Epithelial cell of esophagus (primary cell): ENCODE measurements at regions not wholly inside any gene's neighbourhood (a gene's known extent, or its start where the extent isn't known, plus 50 kb on each side); places are given as distances from the start of the nearest gene placed in this dataset.

Experiments used
- DNase-seq: peaks from one replicate; pipeline ENCODE4 v3.0.0; 2010; ENCODE audit warnings: low read depth
- H3K4me3 ChIP-seq: 2 replicates; pipeline ENCODE4 v1.5.1; 2011; ENCODE audit warnings: mild to moderate bottlenecking, low read length, control low read depth
- CTCF ChIP-seq: IDR thresholded peaks from 2 replicates; pipeline ENCODE4 v1.5.1; 2011; ENCODE audit warnings: low read depth, mild to moderate bottlenecking, low read length, control low read depth, inconsistent platforms; ENCODE audit not compliant: insufficient read depth; ENCODE audit errors: missing control alignments

GRCh38 chr12:75917083-75917482, 114.5 kb downstream of the PHLDA1 start:
- no peak for TF ChIP-seq CTCF
- DNase-seq = no peak

GRCh38 chr12:75913502-75914351, 117.8 kb downstream of the PHLDA1 start:
- no peak for TF ChIP-seq CTCF
- DNase-seq = no peak
- H3K4me3 ChIP-seq = no peak overlapping the region

More at GRCh38 chr12:75917083-75917482, 114.5 kb downstream of the PHLDA1 start:
- H3K4me3 ChIP-seq = no peak overlapping the region

GRCh38 chr12:75909714-75910656, 121.6 kb downstream of the PHLDA1 start:
- H3K4me3 ChIP-seq = no peak overlapping the region
- no peak for DNase-seq
- TF ChIP-seq CTCF = no peak

GRCh38 chr12:75908961-75909605, 122.5 kb downstream of the PHLDA1 start:
- DNase-seq = peak; percentile 33
- TF ChIP-seq CTCF = no peak
- no peak overlapping the region for H3K4me3 ChIP-seq

- DNase-seq = no peak
- no peak for TF ChIP-seq CTCF
- no peak overlapping the region for H3K4me3 ChIP-seq
Observed at GRCh38 chr12:75905922-75906321, 125.7 kb downstream of the PHLDA1 start.

GRCh38 chr12:75900781-75901254, 130.8 kb downstream of the PHLDA1 start:
- H3K4me3 ChIP-seq = no peak overlapping the region
- DNase-seq = no peak
- TF ChIP-seq CTCF = no peak
